CD8-positive, alpha-beta memory T cell (primary cell): ENCODE measurements at regions not wholly inside any gene's neighbourhood (a gene's known extent, or its start where the extent isn't known, plus 50 kb on each side); places are given as distances from the start of the nearest gene placed in this dataset.

Experiments used
- CTCF ChIA-PET: fragments of 350-600 bp; sonication (Branson Sonifier 250); formaldehyde crosslinking; loops from one replicate; lab custom pipeline; 2021; ENCODE audit warnings: antibody characterized with exemption; lab: Charles Lee
- POLR2A ChIA-PET: fragments of 350-600 bp; sonication (Branson Sonifier 250); formaldehyde crosslinking; loops from one replicate; lab custom pipeline; 2021; ENCODE audit warnings: antibody characterized with exemption; lab: Charles Lee
- DNase-seq, 5 donors: peaks; one replicate each; pipeline versions ENCODE4 v3.0.0 to v3.0.0-alpha.2; 2020 to 2022; ENCODE audit warnings: mixed read lengths in 1 of 5
- H3K27ac ChIP-seq: one replicate; pipeline ENCODE4 v1.7.0; 2013; ENCODE audit warnings: low read depth, mild to moderate bottlenecking, low read length, moderate library complexity
- H3K27me3 ChIP-seq: 2 replicates; pipeline ENCODE4 v1.7.0; 2013; ENCODE audit warnings: low read length, mild to moderate bottlenecking; ENCODE audit not compliant: insufficient read depth, poor library complexity, severe bottlenecking
- H3K36me3 ChIP-seq: 2 replicates; pipeline ENCODE4 v1.7.0; 2013; ENCODE audit warnings: mild to moderate bottlenecking, low read length, moderate library complexity; ENCODE audit not compliant: insufficient read depth
- H3K4me1 ChIP-seq: 2 replicates; pipeline ENCODE4 v1.7.0; 2013; ENCODE audit warnings: mild to moderate bottlenecking, low read length, moderate library complexity; ENCODE audit not compliant: insufficient read depth
- H3K4me3 ChIP-seq: 2 replicates; pipeline ENCODE4 v1.7.0; 2013; ENCODE audit warnings: mild to moderate bottlenecking, low read length
- H3K9me3 ChIP-seq: 2 replicates; pipeline ENCODE4 v1.7.0; 2013; ENCODE audit warnings: mild to moderate bottlenecking, low read length
- H3K27ac Mint-ChIP-seq, 8 donors: one replicate each; pipeline ENCODE4 v1.8.0; 2020 to 2021; ENCODE audit warnings: mixed read lengths in 8 of 8, mild to moderate bottlenecking in 6 of 8, inconsistent platforms in 3 of 8, moderate library complexity in 3 of 8
- H3K27me3 Mint-ChIP-seq, 2 donors: one replicate each; pipeline ENCODE4 v1.8.0; 2020 to 2021; ENCODE audit warnings: mixed read lengths in 2 of 2, mild to moderate bottlenecking in 1 of 2, moderate library complexity in 1 of 2
- H3K36me3 Mint-ChIP-seq, 3 donors: one replicate each; pipeline ENCODE4 v1.8.0; 2020 to 2021; ENCODE audit warnings: mixed read lengths in 3 of 3, inconsistent platforms in 1 of 3, mild to moderate bottlenecking in 1 of 3
- H3K4me1 Mint-ChIP-seq, 3 donors: one replicate each; pipeline ENCODE4 v1.8.0; 2020 to 2021; ENCODE audit warnings: mixed read lengths in 3 of 3, inconsistent platforms in 1 of 3, mild to moderate bottlenecking in 1 of 3
- H3K4me3 Mint-ChIP-seq, 7 donors: one replicate each; pipeline ENCODE4 v1.8.0; 2020 to 2021; ENCODE audit warnings: mixed read lengths in 7 of 7, mild to moderate bottlenecking in 6 of 7, moderate library complexity in 4 of 7, inconsistent platforms in 2 of 7
- H3K9me3 Mint-ChIP-seq, 5 donors: one replicate each; pipeline ENCODE4 v1.8.0; 2020 to 2022; ENCODE audit warnings: mixed read lengths in 5 of 5, mild to moderate bottlenecking in 3 of 5, moderate library complexity in 2 of 5, inconsistent platforms in 1 of 5

- no peak overlapping the region for H3K27ac ChIP-seq
These were observed 393.8 kb upstream of the PRKCQ start for GRCh38 chr10:6973899-6974298.

GRCh38 chr10:6972226-6972625 lies 392.1 kb upstream of the PRKCQ start:
- Histone ChIP-seq H3K36me3 (no peaks in the 10 kb centered on the region), H3K4me1 (peaks cover 16% of the 10 kb centered on the region), H3K4me3 (no peak overlapping the region), H3K27me3 (no peaks in the 10 kb centered on the region), H3K27ac (no peak overlapping the region), H3K9me3 (no peaks in the 10 kb centered on the region)
- peak overlapping the region in 1 of 8 donors; percentile 35 for H3K27ac Mint-ChIP-seq
- H3K36me3 Mint-ChIP-seq, result no peaks in the 10 kb centered on the region
- ChIA-PET CTCF (interaction anchor here (0.9 kb wide), 1 partner anchor 52 kb away, joined by 3 read pairs; no protein-coding TSS in a partner anchor), POLR2A (no interaction called here)
- no peak overlapping the region for H3K4me3 Mint-ChIP-seq
- no peak for DNase-seq
- peaks cover 0 to 2% (median 0%) of the 10 kb centered on the region in 5 donors for H3K9me3 Mint-ChIP-seq
- peaks cover 20 to 29% (median 26%) of the 10 kb centered on the region in 3 donors for H3K4me1 Mint-ChIP-seq
- H3K27me3 Mint-ChIP-seq, result peaks cover 0 to 4% of the 10 kb centered on the region in 2 donors

More at GRCh38 chr10:6973899-6974298, 393.8 kb upstream of the PRKCQ start:
- Histone ChIP-seq H3K9me3 (no peaks in the 10 kb centered on the region), H3K27me3 (no peaks in the 10 kb centered on the region), H3K4me1 (peaks cover 16% of the 10 kb centered on the region), H3K4me3 (no peak overlapping the region), H3K36me3 (no peaks in the 10 kb centered on the region)
- H3K4me3 Mint-ChIP-seq, result peak overlapping the region in 6 of 7 donors; percentile 5 to 55 (median 34)
- peaks cover 0 to 2% (median 0%) of the 10 kb centered on the region in 5 donors for H3K9me3 Mint-ChIP-seq
- H3K27me3 Mint-ChIP-seq, result peaks cover 0 to 4% of the 10 kb centered on the region in 2 donors
- H3K27ac Mint-ChIP-seq, result peak overlapping the region; percentile 9 to 89 (median 64)
- H3K4me1 Mint-ChIP-seq, result peaks cover 20 to 29% (median 26%) of the 10 kb centered on the region in 3 donors
- DNase-seq, result peak; percentile 10 to 66 (median 22)
- CTCF ChIA-PET, result no interaction called here
- no peaks in the 10 kb centered on the region for H3K36me3 Mint-ChIP-seq
- POLR2A ChIA-PET, result no interaction called here

GRCh38 chr10:6969659-6970058 lies 389.6 kb upstream of the PRKCQ start:
- peaks cover 17 to 24% (median 23%) of the 10 kb centered on the region in 3 donors for H3K4me1 Mint-ChIP-seq
- H3K36me3 Mint-ChIP-seq, result no peaks in the 10 kb centered on the region
- H3K27ac ChIP-seq, result no peak overlapping the region
- H3K9me3 Mint-ChIP-seq, result no peaks in the 10 kb centered on the region
- POLR2A ChIA-PET, result no interaction called here
- H3K36me3 ChIP-seq, result no peaks in the 10 kb centered on the region
- CTCF ChIA-PET, result no interaction called here
- no peaks in the 10 kb centered on the region for H3K9me3 ChIP-seq
- H3K27me3 Mint-ChIP-seq, result peaks cover 0 to 4% of the 10 kb centered on the region in 2 donors
- no peak for DNase-seq
- H3K27ac Mint-ChIP-seq, result no peak overlapping the region
- no peak overlapping the region for H3K4me3 Mint-ChIP-seq
- H3K27me3 ChIP-seq, result no peaks in the 10 kb centered on the region
- H3K4me3 ChIP-seq, result no peak overlapping the region
- peaks cover 16% of the 10 kb centered on the region for H3K4me1 ChIP-seq

GRCh38 chr10:6964543-6964942 lies 384.5 kb upstream of the PRKCQ start:
- Mint-ChIP-seq H3K4me1 (peaks cover 0 to 9% (median 4%) of the 10 kb centered on the region in 3 donors), H3K9me3 (no peaks in the 10 kb centered on the region), H3K36me3 (no peaks in the 10 kb centered on the region), H3K27me3 (peaks cover 0 to 2% of the 10 kb centered on the region in 2 donors), H3K4me3 (no peak overlapping the region), H3K27ac (no peak overlapping the region)
- Histone ChIP-seq H3K36me3 (no peaks in the 10 kb centered on the region), H3K9me3 (no peaks in the 10 kb centered on the region), H3K27me3 (no peaks in the 10 kb centered on the region), H3K4me1 (no peaks in the 10 kb centered on the region), H3K4me3 (no peak overlapping the region), H3K27ac (no peak overlapping the region)
- ChIA-PET POLR2A (no interaction called here), CTCF (no interaction called here)
- DNase-seq, result no peak

DNA sequence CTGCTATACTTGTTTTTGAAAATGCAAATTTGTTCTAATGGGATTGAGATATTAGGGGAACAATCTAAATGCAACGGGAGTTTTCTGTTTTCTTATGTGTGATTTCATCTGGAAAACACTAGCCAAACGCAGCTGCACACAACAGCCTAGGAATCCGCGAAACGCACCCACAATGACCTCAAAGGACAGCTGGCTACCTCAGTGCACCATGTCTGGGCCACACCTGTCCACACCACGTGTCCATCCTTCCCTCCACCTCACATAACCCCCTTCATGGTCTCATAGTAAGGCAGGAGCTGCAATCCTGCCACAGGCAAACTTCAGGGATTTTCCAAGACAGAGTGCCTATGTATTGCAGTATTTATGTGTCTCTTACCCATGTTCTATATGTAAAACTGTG lies 382.5 kb upstream of the PRKCQ start:
- H3K27me3 Mint-ChIP-seq, result peaks cover 0 to 2% of the 10 kb centered on the region in 2 donors
- no peak overlapping the region for H3K4me3 Mint-ChIP-seq
- H3K36me3 Mint-ChIP-seq, result no peaks in the 10 kb centered on the region
- Histone ChIP-seq H3K27ac (no peak overlapping the region), H3K27me3 (no peaks in the 10 kb centered on the region), H3K9me3 (no peaks in the 10 kb centered on the region), H3K4me3 (no peak overlapping the region), H3K36me3 (no peaks in the 10 kb centered on the region), H3K4me1 (peaks cover 19% of the 10 kb centered on the region)
- ChIA-PET POLR2A (no interaction called here), CTCF (no interaction called here)
- H3K27ac Mint-ChIP-seq, result no peak overlapping the region
- no peak for DNase-seq
- no peaks in the 10 kb centered on the region for H3K9me3 Mint-ChIP-seq
- peaks cover 18 to 25% (median 21%) of the 10 kb centered on the region in 3 donors for H3K4me1 Mint-ChIP-seq

- Mint-ChIP-seq H3K36me3 (peaks cover 0 to 2% (median 0%) of the 10 kb centered on the region in 3 donors), H3K4me3 (peak overlapping the region in 4 of 7 donors; percentile 32 to 78 (median 58)), H3K4me1 (peaks cover 31 to 32% (median 32%) of the 10 kb centered on the region in 3 donors), H3K27ac (peak overlapping the region in 3 of 8 donors; percentile 36 to 84 (median 76)), H3K9me3 (no peaks in the 10 kb centered on the region), H3K27me3 (peaks cover 0 to 2% of the 10 kb centered on the region in 2 donors)
- peak in 1 of 5 donors; percentile 10 for DNase-seq
- Histone ChIP-seq H3K36me3 (no peaks in the 10 kb centered on the region), H3K27me3 (no peaks in the 10 kb centered on the region), H3K27ac (no peak overlapping the region), H3K4me1 (peaks cover 21% of the 10 kb centered on the region), H3K9me3 (no peaks in the 10 kb centered on the region), H3K4me3 (no peak overlapping the region)
- CTCF ChIA-PET, result no interaction called here
- POLR2A ChIA-PET, result interaction anchor here (1.0 kb wide), 1 partner anchor 39 kb away, joined by 8 read pairs; no protein-coding TSS in a partner anchor
These were observed 378.6 kb upstream of the PRKCQ start for GRCh38 chr10:6958711-6959110.

DNA sequence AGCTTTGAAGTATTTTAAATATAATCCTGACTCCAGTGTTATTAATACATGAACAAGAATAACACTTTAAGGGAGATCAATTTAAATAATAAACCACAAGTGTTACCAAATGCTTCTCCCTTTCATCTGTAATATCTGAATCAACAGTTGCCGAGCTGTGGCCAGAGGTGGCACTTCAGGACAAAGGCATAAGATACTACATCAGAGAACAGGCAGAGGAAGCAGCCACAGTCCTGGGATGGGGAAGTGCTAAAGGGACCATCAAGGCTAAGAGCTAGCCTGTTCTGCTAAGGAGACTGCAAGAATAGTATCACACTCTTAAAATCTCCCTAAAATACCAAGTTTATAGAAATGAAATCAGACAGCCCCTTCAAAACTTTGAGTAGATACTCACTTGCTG lies 378.2 kb upstream of the PRKCQ start:
- DNase-seq, result peak in 1 of 5 donors; percentile 48
- peaks cover 0 to 2% of the 10 kb centered on the region in 2 donors for H3K27me3 Mint-ChIP-seq
- H3K27ac ChIP-seq, result no peak overlapping the region
- no peaks in the 10 kb centered on the region for H3K9me3 Mint-ChIP-seq
- H3K4me1 ChIP-seq, result peaks cover 21% of the 10 kb centered on the region
- peaks cover 0 to 2% (median 0%) of the 10 kb centered on the region in 3 donors for H3K36me3 Mint-ChIP-seq
- ChIA-PET POLR2A (interaction anchor here (1.0 kb wide), 1 partner anchor 38 kb away, joined by 8 read pairs; no protein-coding TSS in a partner anchor), CTCF (no interaction called here)
- no peaks in the 10 kb centered on the region for H3K36me3 ChIP-seq
- no peaks in the 10 kb centered on the region for H3K27me3 ChIP-seq
- no peaks in the 10 kb centered on the region for H3K9me3 ChIP-seq
- peak overlapping the region in 5 of 7 donors; percentile 32 to 78 (median 58) for H3K4me3 Mint-ChIP-seq
- peaks cover 31 to 32% (median 32%) of the 10 kb centered on the region in 3 donors for H3K4me1 Mint-ChIP-seq
- peak overlapping the region in 6 of 8 donors; percentile 36 to 84 (median 60) for H3K27ac Mint-ChIP-seq
- no peak overlapping the region for H3K4me3 ChIP-seq

GRCh38 chr10:6957851-6958250 lies 377.8 kb upstream of the PRKCQ start:
- H3K36me3 Mint-ChIP-seq, result peaks cover 0 to 2% (median 0%) of the 10 kb centered on the region in 3 donors
- H3K36me3 ChIP-seq, result no peaks in the 10 kb centered on the region
- H3K27me3 ChIP-seq, result no peaks in the 10 kb centered on the region
- peaks cover 32 to 36% (median 34%) of the 10 kb centered on the region in 3 donors for H3K4me1 Mint-ChIP-seq
- H3K27ac Mint-ChIP-seq, result peak overlapping the region in 5 of 8 donors; percentile 22 to 84 (median 52)
- ChIA-PET CTCF (interaction anchor here (1.6 kb wide), 1 partner anchor 37 kb away, joined by 4 read pairs; no protein-coding TSS in a partner anchor), POLR2A (no interaction called here)
- H3K27ac ChIP-seq, result no peak overlapping the region
- no peak overlapping the region for H3K4me3 ChIP-seq
- DNase-seq, result no peak
- H3K9me3 ChIP-seq, result no peaks in the 10 kb centered on the region
- H3K27me3 Mint-ChIP-seq, result peaks cover 0 to 2% of the 10 kb centered on the region in 2 donors
- peaks cover 21% of the 10 kb centered on the region for H3K4me1 ChIP-seq
- no peaks in the 10 kb centered on the region for H3K9me3 Mint-ChIP-seq
- H3K4me3 Mint-ChIP-seq, result peak overlapping the region in 3 of 7 donors; percentile 33 to 78 (median 58)
